B cell (primary cell): ENCODE measurements at regions not wholly inside any gene's neighbourhood (a gene's known extent, or its start where the extent isn't known, plus 50 kb on each side); places are given as distances from the start of the nearest gene placed in this dataset.

Experiments
- ATAC-seq: fragments of 200-7000 bp; cut with Tn5 transposase; one replicate; pipeline ENCODE4 v1.10.0; 2021; ENCODE audit warnings: low read depth, mild to moderate bottlenecking, moderate number of reproducible peaks, moderate library complexity
- CTCF ChIA-PET: fragments of 350-600 bp; sonication (Branson Sonifier 250); formaldehyde crosslinking; loops from one replicate; lab custom pipeline; 2021; ENCODE audit warnings: antibody characterized with exemption, inconsistent platforms; lab: Charles Lee
- POLR2A ChIA-PET: fragments of 350-600 bp; sonication (Branson Sonifier 250); formaldehyde crosslinking; loops from one replicate; lab custom pipeline; 2021; ENCODE audit warnings: antibody characterized with exemption; lab: Charles Lee
- DNase-seq: peaks from one replicate; pipeline ENCODE4 v3.0.0; 2013
- H2AFZ ChIP-seq: 2 replicates; pipeline ENCODE4 v1.6.1; 2012; ENCODE audit warnings: mild to moderate bottlenecking, low read depth, low read length; ENCODE audit not compliant: insufficient read depth, poor library complexity, severe bottlenecking
- H3K27ac ChIP-seq, 2 donors: 1 replicate in 1 of 2; 2 replicates in 1 of 2; pipeline ENCODE4 v1.5.1; 2012 to 2013; ENCODE audit warnings: low read length in 2 of 2, mild to moderate bottlenecking in 2 of 2, moderate library complexity in 1 of 2
- H3K27me3 ChIP-seq, 4 experiments: fragments of 200-600 bp in 1 of 4; sonication (generic) in 1 of 4; replicated peaks in 1 of 4; 1 replicate in 2 of 4; 2 replicates in 2 of 4; pipeline versions ENCODE4 v1.6.1 to v1.7.0; 2013 to 2016; ENCODE audit warnings: low read length in 3 of 4, mild to moderate bottlenecking in 2 of 4, mixed read lengths in 1 of 4, moderate library complexity in 1 of 4; ENCODE audit not compliant: insufficient read depth in 4 of 4, control insufficient read depth in 3 of 4; ENCODE audit errors: control extremely low read depth in 1 of 4
- H3K36me3 ChIP-seq, 2 experiments: replicated peaks in 1 of 2; 1 replicate in 1 of 2; 2 replicates in 1 of 2; pipeline versions ENCODE4 v1.6.1 to v1.7.1; 2013; ENCODE audit warnings: low read length in 1 of 2; ENCODE audit not compliant: insufficient read depth in 2 of 2, control insufficient read depth in 1 of 2; ENCODE audit errors: control extremely low read depth in 1 of 2, extremely low read depth in 1 of 2
- H3K4me1 ChIP-seq, 2 donors: fragments of 200-600 bp in 1 of 2; sonication (generic) in 1 of 2; 1 replicate in 1 of 2; 2 replicates in 1 of 2; pipeline versions ENCODE4 v1.5.1 to v1.6.1; 2013 to 2017; ENCODE audit warnings: low read length in 2 of 2; ENCODE audit not compliant: control insufficient read depth in 2 of 2, insufficient read depth in 2 of 2
- H3K4me2 ChIP-seq: replicated peaks from 2 replicates; pipeline ENCODE3; 2012; ENCODE audit warnings: mild to moderate bottlenecking, low read depth, low read length; ENCODE audit not compliant: poor library complexity, severe bottlenecking
- H3K4me3 ChIP-seq, 5 experiments: fragments of 200-600 bp in 1 of 5; sonication (generic) in 1 of 5; 1 replicate in 3 of 5; 2 replicates in 2 of 5; pipeline versions ENCODE4 v1.5.1 to v1.7.0; 2011 to 2016; ENCODE audit warnings: low read length in 4 of 5, mild to moderate bottlenecking in 4 of 5, low read depth in 2 of 5, control low read depth in 1 of 5, moderate library complexity in 1 of 5; ENCODE audit not compliant: insufficient read depth in 1 of 5; ENCODE audit errors: control extremely low read depth in 1 of 5, extremely low read depth in 1 of 5
- H3K79me2 ChIP-seq: fragments of 200-600 bp; sonication (generic); one replicate; pipeline ENCODE4 v1.6.0; 2016; ENCODE audit warnings: low read length; ENCODE audit not compliant: control insufficient read depth, insufficient read depth
- H3K9ac ChIP-seq: fragments of 200-600 bp; sonication (generic); 2 replicates; pipeline ENCODE4 v1.6.1; 2017; ENCODE audit warnings: mild to moderate bottlenecking, low read length, moderate library complexity
- H3K9me3 ChIP-seq, 3 donors: one replicate each; pipeline versions ENCODE4 v1.6.1 to v1.7.1; 2013; ENCODE audit warnings: low read length in 2 of 3; ENCODE audit not compliant: control insufficient read depth in 2 of 3, insufficient read depth in 1 of 3; ENCODE audit errors: control extremely low read depth in 1 of 3
- H4K20me1 ChIP-seq: 2 replicates; pipeline ENCODE4 v1.6.0; 2012; ENCODE audit warnings: mild to moderate bottlenecking, low read length; ENCODE audit not compliant: insufficient read depth, control insufficient read depth, poor library complexity, severe bottlenecking
- H3K27ac Mint-ChIP-seq: one replicate; pipeline ENCODE4 v1.8.0; 2021; ENCODE audit warnings: mixed read lengths
- H3K27me3 Mint-ChIP-seq: one replicate; pipeline ENCODE4 v1.8.0; 2021; ENCODE audit warnings: mixed read lengths
- H3K4me1 Mint-ChIP-seq: one replicate; pipeline ENCODE4 v1.8.0; 2021; ENCODE audit warnings: mixed read lengths
- H3K4me3 Mint-ChIP-seq: one replicate; pipeline ENCODE4 v1.8.0; 2021; ENCODE audit warnings: mixed read lengths
- H3K9me3 Mint-ChIP-seq: one replicate; pipeline ENCODE4 v1.8.0; 2022; ENCODE audit warnings: mixed read lengths; ENCODE audit not compliant: insufficient read depth
- CTCF ChIP-seq: fragments of 200-600 bp; IDR thresholded peaks from one replicate; pipeline ENCODE4 v1.8.0; 2022; ENCODE audit warnings: antibody characterized with exemption, mild to moderate bottlenecking
- EZH2 ChIP-seq: IDR thresholded peaks from 2 replicates; pipeline ENCODE4 v1.6.1; 2012; ENCODE audit warnings: borderline replicate concordance, low read depth, mild to moderate bottlenecking, moderate library complexity, low read length; ENCODE audit not compliant: insufficient read depth, poor library complexity, severe bottlenecking
- WGBS: methylation state at CpG from one replicate; pipeline ENCODE4 v1.1.5; 2013; ENCODE audit warnings: missing lambda C conversion rate; ENCODE audit not compliant: insufficient coverage; 5-methylcytosine and 5-hydroxymethylcytosine counted together
- intact Hi-C: fragments of 100-400 bp; cut with micrococcal nuclease; formaldehyde crosslinking; loops from one replicate; pipeline ENCODE4 v1.10.0; 2022

- no peak overlapping the region for H3K4me3 Mint-ChIP-seq
- H3K79me2 ChIP-seq: no peaks in the 10 kb centered on the region
- CTCF ChIA-PET: no interaction called here
- no peak overlapping the region for H2AFZ ChIP-seq
- POLR2A ChIA-PET: no interaction called here
- H3K9me3 Mint-ChIP-seq: no peaks in the 10 kb centered on the region
- no peaks in the 10 kb centered on the region for H3K27me3 ChIP-seq
- H3K4me2 ChIP-seq: no peak overlapping the region
- no peaks in the 10 kb centered on the region for H3K4me1 ChIP-seq
- no peak overlapping the region for H3K27ac ChIP-seq
- H3K4me1 Mint-ChIP-seq: peaks cover 2% of the 10 kb centered on the region
- H4K20me1 ChIP-seq: no peaks in the 10 kb centered on the region
- DNase-seq (no peak), ATAC-seq (no peak)
- peaks cover 2% of the 10 kb centered on the region for H3K27me3 Mint-ChIP-seq
- WGBS: 100% methylated on average over 1 of the region's 3 CpGs
- no peaks in the 10 kb centered on the region for H3K36me3 ChIP-seq
- no peaks in the 10 kb centered on the region for H3K9me3 ChIP-seq
- intact Hi-C loops: no loop called here
- no peak overlapping the region for H3K4me3 ChIP-seq
- no peak for TF ChIP-seq EZH2
- TF ChIP-seq CTCF: no peak
- H3K27ac Mint-ChIP-seq: no peak overlapping the region
- no peak overlapping the region for H3K9ac ChIP-seq
These were observed 282.9 kb downstream of the ZNF674 start for GRCh38 chrX:46262304-46262703.

- H3K27ac Mint-ChIP-seq: no peak overlapping the region
- no peaks in the 10 kb centered on the region for H3K79me2 ChIP-seq
- H3K27ac ChIP-seq: no peak overlapping the region
- DNase-seq (no peak), ATAC-seq (no peak)
- no peak overlapping the region for H3K9ac ChIP-seq
- H3K4me2 ChIP-seq: no peak overlapping the region
- no peak overlapping the region for H3K4me3 ChIP-seq
- peaks cover 8% of the 10 kb centered on the region for H3K4me1 Mint-ChIP-seq
- H3K36me3 ChIP-seq: no peaks in the 10 kb centered on the region
- no peaks in the 10 kb centered on the region for H3K9me3 Mint-ChIP-seq
- no peak overlapping the region for H2AFZ ChIP-seq
- intact Hi-C loops: no loop called here
- H3K9me3 ChIP-seq: no peaks in the 10 kb centered on the region
- TF ChIP-seq CTCF (no peak), EZH2 (no peak)
- ChIA-PET POLR2A (no interaction called here), CTCF (no interaction called here)
- H3K4me3 Mint-ChIP-seq: no peak overlapping the region
- peaks cover 2% of the 10 kb centered on the region for H3K27me3 Mint-ChIP-seq
- H3K4me1 ChIP-seq: no peaks in the 10 kb centered on the region
- H4K20me1 ChIP-seq: no peaks in the 10 kb centered on the region
- H3K27me3 ChIP-seq: no peaks in the 10 kb centered on the region
- WGBS: no CpG with 5 or more reads among the region's 1 CpG
These were observed 284.7 kb downstream of the ZNF674 start for GRCh38 chrX:46260499-46260898.
